ENCODE measurements at regions not wholly inside any gene's neighbourhood (a gene's known extent, or its start where the extent isn't known, plus 50 kb on each side); places are given as distances from the start of the nearest gene placed in this dataset.
"Not testable (repeated sequence)": the region's sequence is repeated elsewhere in the genome, so short reads cannot be mapped to it uniquely, and the experiment has no call there.

- not testable (repeated sequence) for TF ChIP-seq CTCF, POLR2A, EP300 (IDR thresholded peaks at IDR 0.05)
These were observed 227.1 kb upstream of the MME start for GRCh38 chr3:154852998-154853397.
